ENCODE measurements at regions not wholly inside any gene's neighbourhood (a gene's known extent, or its start where the extent isn't known, plus 50 kb on each side); places are given as distances from the start of the nearest gene placed in this dataset.
A peak's percentile ranks its signal among the peaks of the same experiment; 100 is the strongest.
"Not testable (repeated sequence)": the region's sequence is repeated elsewhere in the genome, so short reads cannot be mapped to it uniquely, and the experiment has no call there.

GRCh38 chr3:25844891-25845290 lies 55.0 kb downstream of the OXSM start:
- H3K4me3 Mint-ChIP-seq, result no peak overlapping the region
- H3K27me3 Mint-ChIP-seq, result no peaks in the 10 kb centered on the region
- H3K4me1 Mint-ChIP-seq (ENCODE audit: low read depth), result peaks cover 7% of the 10 kb centered on the region
- H3K36me3 Mint-ChIP-seq (ENCODE audit: low read depth), result no peaks in the 10 kb centered on the region
- no peaks in the 10 kb centered on the region for H3K9me3 Mint-ChIP-seq
- H3K27ac Mint-ChIP-seq, result no peak overlapping the region

DNA sequence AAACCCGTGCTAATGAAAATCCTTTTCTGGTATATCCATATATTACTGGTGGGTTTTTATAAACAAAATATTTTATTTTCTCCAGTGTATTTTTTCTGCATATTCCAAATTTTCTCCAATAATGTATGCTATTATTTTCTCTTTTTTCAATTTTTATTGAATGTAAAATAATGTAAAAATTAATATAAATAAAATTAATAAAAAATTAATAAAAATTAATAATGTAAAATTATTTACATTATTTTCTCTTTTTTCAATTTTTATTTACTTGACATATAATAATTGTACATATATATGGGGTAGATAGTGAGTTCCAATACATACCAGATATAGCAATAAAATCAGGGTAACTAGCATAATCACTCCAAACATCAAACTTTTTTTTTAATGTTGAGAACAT lies 56.4 kb downstream of the OXSM start:
- H3K4me1 Mint-ChIP-seq (ENCODE audit: low read depth), result peaks cover 16% of the 10 kb centered on the region
- no peaks in the 10 kb centered on the region for H3K36me3 Mint-ChIP-seq (ENCODE audit: low read depth)
- no peak overlapping the region for H3K27ac Mint-ChIP-seq
- H3K4me3 Mint-ChIP-seq, result no peak overlapping the region
- no peaks in the 10 kb centered on the region for H3K27me3 Mint-ChIP-seq
- no peaks in the 10 kb centered on the region for H3K9me3 Mint-ChIP-seq

DNA sequence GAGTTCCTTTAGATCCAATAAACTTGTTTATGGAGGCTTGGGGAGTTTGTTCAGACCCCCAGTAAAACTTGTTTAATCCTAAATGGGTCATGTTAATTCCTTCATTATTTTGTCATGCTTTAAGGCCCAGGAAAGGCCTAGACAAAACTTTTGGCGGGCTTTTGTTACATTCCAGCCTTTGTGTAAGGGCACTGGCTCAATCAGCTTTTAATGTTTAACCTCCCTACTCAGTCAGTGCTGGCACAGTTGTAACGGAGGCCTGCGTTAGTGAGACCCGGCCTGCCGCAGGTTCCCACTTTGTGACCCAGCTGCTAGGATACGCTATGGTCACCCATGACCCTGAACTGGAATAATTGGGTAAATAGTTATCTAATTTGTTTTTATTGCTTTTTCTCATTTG lies 59.2 kb downstream of the OXSM start:
- Mint-ChIP-seq H3K4me1 (ENCODE audit: low read depth) (peaks cover 16% of the 10 kb centered on the region), H3K27ac (no peak overlapping the region), H3K4me3 (no peak overlapping the region), H3K36me3 (ENCODE audit: low read depth) (no peaks in the 10 kb centered on the region), H3K9me3 (peaks cover 6% of the 10 kb centered on the region), H3K27me3 (no peaks in the 10 kb centered on the region)

DNA sequence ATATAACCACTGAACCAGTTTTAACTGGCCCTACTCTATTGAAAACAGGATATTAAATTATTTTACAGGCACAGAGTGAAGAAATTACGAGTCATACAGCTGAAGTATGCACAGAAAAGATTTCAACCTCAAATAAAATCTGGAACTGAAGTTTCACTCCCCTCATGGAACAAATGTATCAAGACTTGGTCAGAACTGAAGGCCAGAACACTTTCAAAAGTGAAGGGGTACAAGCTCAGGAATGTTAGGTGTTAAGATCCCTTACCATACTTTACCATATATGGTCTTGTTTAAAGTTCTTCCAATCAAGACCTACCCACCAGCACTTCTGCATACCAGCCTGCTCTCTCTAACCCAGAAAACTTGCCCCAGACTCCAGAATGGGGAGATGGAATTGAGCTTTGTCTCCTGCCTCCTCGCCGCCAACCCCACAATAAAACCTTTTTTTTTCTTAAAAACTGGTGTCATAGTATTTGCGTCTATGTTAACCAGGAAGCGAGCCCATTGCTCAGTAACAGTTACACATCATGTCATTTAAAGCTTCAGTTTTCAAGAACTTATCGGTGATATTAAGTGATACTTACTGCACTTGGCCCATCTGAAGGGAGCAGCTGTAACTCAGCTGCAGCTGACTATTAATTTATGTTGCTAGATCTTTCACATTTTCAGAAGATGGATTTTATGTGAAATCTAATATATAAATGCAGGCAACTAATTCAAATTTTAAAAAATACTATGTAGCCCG lies 59.9 kb downstream of the OXSM start:
- Mint-ChIP-seq H3K27me3 (no peaks in the 10 kb centered on the region), H3K4me3 (no peak overlapping the region), H3K36me3 (ENCODE audit: low read depth) (no peaks in the 10 kb centered on the region), H3K27ac (peak overlapping the region; percentile 43), H3K4me1 (ENCODE audit: low read depth) (peaks cover 18% of the 10 kb centered on the region), H3K9me3 (peaks cover 6% of the 10 kb centered on the region)

- H3K4me1 Mint-ChIP-seq (ENCODE audit: low read depth), result peaks cover 24% of the 10 kb centered on the region
- H3K27ac Mint-ChIP-seq; H3K36me3 Mint-ChIP-seq (ENCODE audit: low read depth); H3K4me3 Mint-ChIP-seq; H3K27me3 Mint-ChIP-seq; H3K9me3 Mint-ChIP-seq: not testable (repeated sequence)
Observed at GRCh38 chr3:25851693-25852259, 61.9 kb downstream of the OXSM start.

DNA sequence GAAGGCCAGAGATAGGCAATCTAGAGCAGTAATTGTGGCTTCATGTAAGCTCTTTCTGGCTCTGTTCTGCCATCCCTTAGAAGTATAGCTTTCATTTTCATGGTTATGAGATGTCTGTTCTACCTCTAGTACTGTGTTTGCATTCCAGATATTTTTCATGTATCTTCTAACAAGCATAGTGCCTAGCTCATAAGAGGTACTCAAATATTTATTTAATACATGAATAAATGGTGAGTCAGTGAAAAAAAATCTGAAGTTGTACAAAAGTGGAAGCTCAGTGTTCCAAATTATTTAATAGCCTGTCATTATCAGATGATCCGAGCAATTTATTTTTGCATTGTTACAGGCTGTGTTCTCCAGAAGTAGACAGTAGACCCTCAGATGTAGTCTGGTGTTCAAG lies 64.3 kb downstream of the OXSM start:
- Mint-ChIP-seq H3K4me1 (ENCODE audit: low read depth) (peaks cover 24% of the 10 kb centered on the region), H3K27me3 (no peaks in the 10 kb centered on the region), H3K27ac (no peak overlapping the region), H3K4me3 (no peak overlapping the region), H3K36me3 (ENCODE audit: low read depth) (no peaks in the 10 kb centered on the region), H3K9me3 (peaks cover 6% of the 10 kb centered on the region)

GRCh38 chr3:25854635-25855034 lies 64.7 kb downstream of the OXSM start:
- H3K9me3 Mint-ChIP-seq, result peaks cover 6% of the 10 kb centered on the region

DNA sequence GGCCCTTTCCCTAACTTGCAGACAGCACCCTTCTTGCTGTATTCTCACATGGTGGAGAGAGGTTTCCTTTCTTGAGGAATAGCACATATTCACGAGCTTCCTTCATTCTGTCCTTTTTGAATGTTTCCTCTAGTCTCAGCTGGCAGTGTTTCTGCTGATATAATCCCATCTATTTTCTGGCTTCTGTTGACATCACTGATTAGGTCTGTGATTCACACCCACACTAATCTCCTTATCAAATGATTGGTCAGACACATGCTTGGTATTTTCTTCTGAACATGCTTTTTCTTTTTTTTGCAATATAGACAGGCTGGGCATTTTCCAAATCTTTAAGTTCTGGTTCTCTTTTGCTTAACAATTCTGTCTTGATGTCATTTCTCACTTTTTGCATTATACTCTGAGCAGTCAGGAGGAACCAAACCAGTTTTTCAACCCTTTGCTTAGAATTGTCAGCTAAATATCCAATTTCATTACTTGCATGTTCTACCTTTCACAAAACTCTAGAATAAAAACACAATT lies 65.4 kb downstream of the OXSM start:
- Mint-ChIP-seq H3K4me3 (no peak overlapping the region), H3K27me3 (no peaks in the 10 kb centered on the region), H3K9me3 (peaks cover 6% of the 10 kb centered on the region), H3K4me1 (ENCODE audit: low read depth) (peaks cover 13% of the 10 kb centered on the region), H3K36me3 (ENCODE audit: low read depth) (no peaks in the 10 kb centered on the region), H3K27ac (no peak overlapping the region)

More at GRCh38 chr3:25854635-25855034, 64.7 kb downstream of the OXSM start:
- H3K27ac Mint-ChIP-seq, result no peak overlapping the region
- H3K4me1 Mint-ChIP-seq (ENCODE audit: low read depth), result peaks cover 20% of the 10 kb centered on the region
- H3K4me3 Mint-ChIP-seq, result no peak overlapping the region
- no peaks in the 10 kb centered on the region for H3K36me3 Mint-ChIP-seq (ENCODE audit: low read depth)
- H3K27me3 Mint-ChIP-seq, result no peaks in the 10 kb centered on the region

DNA sequence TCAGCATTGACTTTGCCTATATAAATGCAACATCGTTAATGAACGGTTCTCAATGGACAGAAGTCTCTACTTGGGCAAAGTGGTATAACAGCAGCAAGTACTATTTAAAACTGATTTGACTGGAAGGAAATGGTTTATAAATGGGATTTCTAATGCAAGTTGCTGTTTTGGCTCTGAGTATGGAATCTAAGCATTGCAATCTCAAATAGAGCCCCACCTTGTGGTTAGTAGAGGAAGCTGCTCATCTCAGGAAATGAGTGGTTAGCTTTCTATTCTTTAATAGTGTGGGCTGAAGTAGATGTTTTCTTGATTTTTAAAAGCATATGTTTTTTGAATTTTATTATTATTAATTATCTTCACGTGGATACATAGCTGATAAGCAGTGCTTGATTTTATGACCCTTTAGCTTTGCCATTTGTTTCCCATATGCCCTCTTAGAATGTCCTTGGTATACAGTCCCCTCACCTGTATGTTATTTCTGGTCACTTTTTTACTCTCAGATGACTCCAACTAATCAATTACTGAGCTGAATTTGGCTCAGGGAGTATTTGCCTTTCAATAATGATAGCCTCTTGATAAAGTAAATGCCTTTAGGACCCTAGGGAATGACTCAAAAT lies 67.1 kb downstream of the OXSM start:
- Mint-ChIP-seq H3K4me1 (ENCODE audit: low read depth) (peaks cover 8% of the 10 kb centered on the region), H3K27ac (no peak overlapping the region), H3K9me3 (peaks cover 6% of the 10 kb centered on the region), H3K27me3 (no peaks in the 10 kb centered on the region), H3K36me3 (ENCODE audit: low read depth) (no peaks in the 10 kb centered on the region), H3K4me3 (no peak overlapping the region)

DNA sequence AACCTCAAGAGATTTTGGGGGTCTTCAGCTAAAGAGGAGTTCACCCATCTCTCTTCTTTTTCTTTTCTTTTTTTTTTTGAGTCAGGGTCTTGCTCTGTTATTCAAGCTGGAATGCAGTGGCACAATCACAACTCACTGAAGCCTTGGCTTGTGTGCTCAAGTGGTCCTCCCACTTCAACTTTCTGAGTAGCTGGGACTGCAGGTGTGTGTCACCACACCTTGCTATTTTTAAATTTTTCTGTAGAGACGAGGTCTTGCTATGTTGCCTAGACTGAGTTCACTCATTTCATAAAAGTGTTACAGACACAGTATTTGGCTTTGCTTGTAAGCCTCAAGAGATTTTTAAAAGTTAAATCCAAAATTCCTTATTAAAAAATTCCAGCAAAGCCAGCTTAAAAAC lies 71.7 kb downstream of the OXSM start:
- Mint-ChIP-seq H3K27ac (no peak overlapping the region), H3K27me3 (no peaks in the 10 kb centered on the region), H3K36me3 (ENCODE audit: low read depth) (no peaks in the 10 kb centered on the region), H3K4me1 (ENCODE audit: low read depth) (no peaks in the 10 kb centered on the region), H3K9me3 (no peaks in the 10 kb centered on the region), H3K4me3 (no peak overlapping the region)

DNA sequence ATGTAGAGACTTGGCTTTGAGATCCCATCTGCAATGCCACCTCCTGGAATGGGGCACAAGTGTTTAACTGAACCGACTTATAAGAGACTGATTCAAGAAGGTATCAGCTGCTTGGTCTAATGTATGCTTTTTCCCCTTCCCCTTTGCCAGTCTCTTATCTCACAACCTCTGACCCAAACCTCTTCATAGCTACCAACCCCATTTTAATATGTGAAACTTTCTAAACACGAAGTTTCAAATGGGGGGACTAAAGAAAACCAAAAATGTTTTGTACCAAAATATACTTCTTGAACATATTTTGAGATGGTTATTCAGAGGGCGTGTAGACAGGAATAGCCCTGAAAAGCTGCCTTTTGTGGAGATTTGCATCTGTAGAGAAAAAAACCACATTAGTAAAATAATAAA lies 73.1 kb downstream of the OXSM start:
- H3K4me3 Mint-ChIP-seq, result no peak overlapping the region
- H3K4me1 Mint-ChIP-seq (ENCODE audit: low read depth), result no peaks in the 10 kb centered on the region
- H3K36me3 Mint-ChIP-seq (ENCODE audit: low read depth), result no peaks in the 10 kb centered on the region
- no peaks in the 10 kb centered on the region for H3K27me3 Mint-ChIP-seq
- H3K27ac Mint-ChIP-seq, result no peak overlapping the region
- H3K9me3 Mint-ChIP-seq, result no peaks in the 10 kb centered on the region

GRCh38 chr3:25863416-25863959 lies 73.6 kb downstream of the OXSM start:
- no peaks in the 10 kb centered on the region for H3K36me3 Mint-ChIP-seq (ENCODE audit: low read depth)
- no peaks in the 10 kb centered on the region for H3K27me3 Mint-ChIP-seq
- no peaks in the 10 kb centered on the region for H3K9me3 Mint-ChIP-seq
- no peaks in the 10 kb centered on the region for H3K4me1 Mint-ChIP-seq (ENCODE audit: low read depth)
- H3K4me3 Mint-ChIP-seq, result no peak overlapping the region
- H3K27ac Mint-ChIP-seq, result no peak overlapping the region

DNA sequence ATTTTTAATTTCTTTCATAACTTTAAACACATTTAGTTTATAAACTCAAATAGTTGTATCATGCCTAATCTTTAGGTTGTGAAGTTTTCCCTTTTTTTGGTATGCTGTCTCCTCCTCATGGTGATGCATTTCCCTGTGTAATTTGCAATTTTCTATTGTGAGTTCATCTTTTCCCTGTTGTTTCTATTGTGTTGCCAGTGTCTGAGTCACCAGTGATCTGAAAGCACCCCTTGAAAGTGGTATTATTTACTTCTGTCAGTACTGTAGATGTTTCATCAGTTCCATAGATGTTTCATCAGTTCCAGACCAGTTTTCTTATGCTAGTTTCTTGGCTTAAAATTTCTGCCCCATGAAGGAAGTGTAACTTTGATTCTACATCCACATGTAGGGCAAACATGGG lies 80.6 kb downstream of the OXSM start:
- H3K27me3 Mint-ChIP-seq, result peaks cover 4% of the 10 kb centered on the region
- peak overlapping the region; percentile 37 for H3K27ac Mint-ChIP-seq
- no peak overlapping the region for H3K4me3 Mint-ChIP-seq
- H3K4me1 Mint-ChIP-seq (ENCODE audit: low read depth), result peaks cover 15% of the 10 kb centered on the region
- peaks cover 11% of the 10 kb centered on the region for H3K9me3 Mint-ChIP-seq
- peaks cover 4% of the 10 kb centered on the region for H3K36me3 Mint-ChIP-seq (ENCODE audit: low read depth)

GRCh38 chr3:25872200-25872877 lies 82.4 kb downstream of the OXSM start:
- H3K9me3 Mint-ChIP-seq, result peaks cover 11% of the 10 kb centered on the region
- no peak overlapping the region for H3K4me3 Mint-ChIP-seq
- peaks cover 15% of the 10 kb centered on the region for H3K4me1 Mint-ChIP-seq (ENCODE audit: low read depth)
- no peak overlapping the region for H3K27ac Mint-ChIP-seq
- H3K27me3 Mint-ChIP-seq, result peaks cover 4% of the 10 kb centered on the region
- peaks cover 4% of the 10 kb centered on the region for H3K36me3 Mint-ChIP-seq (ENCODE audit: low read depth)

- H3K27me3 Mint-ChIP-seq, result peaks cover 21% of the 10 kb centered on the region
- H3K36me3 Mint-ChIP-seq (ENCODE audit: low read depth), result no peaks in the 10 kb centered on the region
- H3K4me3 Mint-ChIP-seq, result no peak overlapping the region
- H3K4me1 Mint-ChIP-seq (ENCODE audit: low read depth), result no peaks in the 10 kb centered on the region
- H3K9me3 Mint-ChIP-seq, result no peaks in the 10 kb centered on the region
- H3K27ac Mint-ChIP-seq, result no peak overlapping the region
Observed at GRCh38 chr3:25883492-25883891, 93.6 kb downstream of the OXSM start.
